Panc1 (cell line): ENCODE measurements at regions not wholly inside any gene's neighbourhood (a gene's known extent, or its start where the extent isn't known, plus 50 kb on each side); places are given as distances from the start of the nearest gene placed in this dataset.

ENCODE experiments used
- ATAC-seq: fragments of 200-7000 bp; cut with Tn5 transposase; 2 replicates; pipeline ENCODE4 v1.9.1; 2020; ENCODE audit warnings: mild to moderate bottlenecking, moderate library complexity
- BruUV-seq: library from RNA; stranded (reverse); fragments of 400-500 nt; replicated peaks from 2 replicates; lab custom pipeline; 2021; lab: Mats Ljungman, UMichigan
- CTCF ChIA-PET: fragments of 300-600 bp; sonication (Branson Sonifier 250); formaldehyde crosslinking; loops from one replicate; lab custom pipeline; 2022; ENCODE audit warnings: antibody characterized with exemption; lab: Charles Lee
- POLR2A ChIA-PET: fragments of 300-600 bp; sonication (Branson Sonifier 250); formaldehyde crosslinking; loops from one replicate; lab custom pipeline; 2022; ENCODE audit warnings: antibody characterized with exemption; lab: Charles Lee
- DNase-seq: peaks from one replicate; pipeline ENCODE4 v3.0.0-alpha.2; 2010; ENCODE audit warnings: low read depth, low spot score
- H3K27ac ChIP-seq: 2 replicates; pipeline ENCODE4 v1.5.1; 2011; ENCODE audit warnings: mild to moderate bottlenecking, low read length, inconsistent platforms
- H3K27me3 ChIP-seq: fragments of 200-500 bp; sonication (Bioruptor generic); 2 replicates; pipeline ENCODE4 v1.6.0; 2014; ENCODE audit warnings: low read length, inconsistent platforms; ENCODE audit not compliant: control insufficient read depth, insufficient read depth
- H3K36me3 ChIP-seq: fragments of 200-500 bp; sonication (Bioruptor generic); 2 replicates; pipeline ENCODE4 v1.5.1; 2014; ENCODE audit warnings: inconsistent platforms, mild to moderate bottlenecking, low read length, moderate library complexity; ENCODE audit not compliant: control insufficient read depth, insufficient read depth
- H3K4me1 ChIP-seq: 2 replicates; pipeline ENCODE4 v1.5.1; 2011; ENCODE audit warnings: inconsistent platforms, mild to moderate bottlenecking, low read length, moderate library complexity; ENCODE audit not compliant: control insufficient read depth, insufficient read depth
- H3K4me3 ChIP-seq, 2 experiments: 2 replicates each; pipeline ENCODE4 v1.5.1; 2011 to 2012; ENCODE audit warnings: low read depth in 2 of 2, low read length in 2 of 2, mild to moderate bottlenecking in 2 of 2, inconsistent platforms in 1 of 2, moderate library complexity in 1 of 2
- H3K9me3 ChIP-seq: fragments of 200-500 bp; sonication (Bioruptor generic); 2 replicates; pipeline ENCODE4 v1.5.1; 2014; ENCODE audit warnings: low read depth, mild to moderate bottlenecking, inconsistent platforms, low read length, moderate library complexity; ENCODE audit not compliant: control insufficient read depth, insufficient read depth
- POLR2AphosphoS5 ChIP-seq: IDR thresholded peaks from 2 replicates; pipeline ENCODE4 v1.6.1; 2012; ENCODE audit warnings: mild to moderate bottlenecking, low read depth, low read length, moderate library complexity
- SIN3A ChIP-seq: IDR thresholded peaks from 2 replicates; pipeline ENCODE4 v1.6.1; 2012; ENCODE audit warnings: low read depth, mild to moderate bottlenecking, low read length, moderate library complexity, borderline replicate concordance; ENCODE audit not compliant: insufficient read depth
- TCF7L2 ChIP-seq: IDR thresholded peaks from 2 replicates; pipeline ENCODE4 v1.6.1; 2011; ENCODE audit warnings: mild to moderate bottlenecking, low read depth, low read length, inconsistent platforms
- in situ Hi-C: cut with HindIII; loops from 2 replicates; pipeline ENCODE4 v1.10.0; 2016; ENCODE audit warnings: low sequenced_read_pairs, low pct_unique_long_range_greater_than_20kb
- intact Hi-C: fragments of 100-400 bp; cut with micrococcal nuclease; formaldehyde crosslinking; loops from one replicate; pipeline ENCODE4 v1.10.0; 2022; ENCODE audit not compliant: unreplicated experiment
- TF ChIP-seq, protein P1 (sequence below), 2 experiments: IDR thresholded peaks; 2 replicates each; pipeline ENCODE4 v1.6.1; 2011 to 2012; ENCODE audit warnings: low read depth in 2 of 2, control low read depth in 1 of 2, low read length in 1 of 2, mild to moderate bottlenecking in 1 of 2, moderate library complexity in 1 of 2; ENCODE audit not compliant: insufficient read depth in 1 of 2
- TF ChIP-seq, protein P2 (sequence below): fragments of 450-650 bp; IDR thresholded peaks from 2 replicates; pipeline ENCODE4 v1.5.1; 2017; ENCODE audit warnings: mild to moderate bottlenecking

DNA sequence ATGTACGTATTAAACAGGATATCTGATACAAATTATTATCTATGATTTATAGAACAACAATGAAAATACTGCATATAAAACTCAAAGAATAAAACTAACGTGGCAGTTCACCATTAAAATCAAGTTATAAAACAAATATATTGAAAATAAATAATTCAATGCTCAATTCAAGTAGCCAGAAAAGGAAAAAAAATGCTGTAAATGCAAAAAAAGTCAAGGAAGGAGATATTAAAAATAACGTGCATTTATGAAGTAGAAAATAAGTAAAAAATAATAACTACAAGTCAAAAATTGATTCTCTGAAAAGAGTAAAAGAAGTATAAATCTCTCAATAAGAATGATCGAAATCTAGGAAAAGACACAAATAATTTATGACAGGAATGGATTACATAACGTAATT, 460.5 kb upstream of the CD180 start:
- no TSS peak for BruUV-seq
- in situ Hi-C loops (no loop called here), intact Hi-C loops (no loop called here)
- ChIA-PET POLR2A (no interaction called here), CTCF (no interaction called here)
- 0 out of 2 replicates have a peak, but pooled peaks cover 2% of the 10 kb centered on the region for H3K9me3 ChIP-seq
- ATAC-seq (no peak), DNase-seq (no peak)
- TF ChIP-seq, protein P1, sequence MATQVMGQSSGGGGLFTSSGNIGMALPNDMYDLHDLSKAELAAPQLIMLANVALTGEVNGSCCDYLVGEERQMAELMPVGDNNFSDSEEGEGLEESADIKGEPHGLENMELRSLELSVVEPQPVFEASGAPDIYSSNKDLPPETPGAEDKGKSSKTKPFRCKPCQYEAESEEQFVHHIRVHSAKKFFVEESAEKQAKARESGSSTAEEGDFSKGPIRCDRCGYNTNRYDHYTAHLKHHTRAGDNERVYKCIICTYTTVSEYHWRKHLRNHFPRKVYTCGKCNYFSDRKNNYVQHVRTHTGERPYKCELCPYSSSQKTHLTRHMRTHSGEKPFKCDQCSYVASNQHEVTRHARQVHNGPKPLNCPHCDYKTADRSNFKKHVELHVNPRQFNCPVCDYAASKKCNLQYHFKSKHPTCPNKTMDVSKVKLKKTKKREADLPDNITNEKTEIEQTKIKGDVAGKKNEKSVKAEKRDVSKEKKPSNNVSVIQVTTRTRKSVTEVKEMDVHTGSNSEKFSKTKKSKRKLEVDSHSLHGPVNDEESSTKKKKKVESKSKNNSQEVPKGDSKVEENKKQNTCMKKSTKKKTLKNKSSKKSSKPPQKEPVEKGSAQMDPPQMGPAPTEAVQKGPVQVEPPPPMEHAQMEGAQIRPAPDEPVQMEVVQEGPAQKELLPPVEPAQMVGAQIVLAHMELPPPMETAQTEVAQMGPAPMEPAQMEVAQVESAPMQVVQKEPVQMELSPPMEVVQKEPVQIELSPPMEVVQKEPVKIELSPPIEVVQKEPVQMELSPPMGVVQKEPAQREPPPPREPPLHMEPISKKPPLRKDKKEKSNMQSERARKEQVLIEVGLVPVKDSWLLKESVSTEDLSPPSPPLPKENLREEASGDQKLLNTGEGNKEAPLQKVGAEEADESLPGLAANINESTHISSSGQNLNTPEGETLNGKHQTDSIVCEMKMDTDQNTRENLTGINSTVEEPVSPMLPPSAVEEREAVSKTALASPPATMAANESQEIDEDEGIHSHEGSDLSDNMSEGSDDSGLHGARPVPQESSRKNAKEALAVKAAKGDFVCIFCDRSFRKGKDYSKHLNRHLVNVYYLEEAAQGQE (IDR thresholded peaks at IDR 0.05; ENCODE audit: insufficient read depth in 1 of 2, low read depth in 2 of 2, low read length in 1 of 2): no peak
- TF ChIP-seq SIN3A (no peak), POLR2AphosphoS5 (no peak), TCF7L2 (no peak)
- TF ChIP-seq, protein P2, sequence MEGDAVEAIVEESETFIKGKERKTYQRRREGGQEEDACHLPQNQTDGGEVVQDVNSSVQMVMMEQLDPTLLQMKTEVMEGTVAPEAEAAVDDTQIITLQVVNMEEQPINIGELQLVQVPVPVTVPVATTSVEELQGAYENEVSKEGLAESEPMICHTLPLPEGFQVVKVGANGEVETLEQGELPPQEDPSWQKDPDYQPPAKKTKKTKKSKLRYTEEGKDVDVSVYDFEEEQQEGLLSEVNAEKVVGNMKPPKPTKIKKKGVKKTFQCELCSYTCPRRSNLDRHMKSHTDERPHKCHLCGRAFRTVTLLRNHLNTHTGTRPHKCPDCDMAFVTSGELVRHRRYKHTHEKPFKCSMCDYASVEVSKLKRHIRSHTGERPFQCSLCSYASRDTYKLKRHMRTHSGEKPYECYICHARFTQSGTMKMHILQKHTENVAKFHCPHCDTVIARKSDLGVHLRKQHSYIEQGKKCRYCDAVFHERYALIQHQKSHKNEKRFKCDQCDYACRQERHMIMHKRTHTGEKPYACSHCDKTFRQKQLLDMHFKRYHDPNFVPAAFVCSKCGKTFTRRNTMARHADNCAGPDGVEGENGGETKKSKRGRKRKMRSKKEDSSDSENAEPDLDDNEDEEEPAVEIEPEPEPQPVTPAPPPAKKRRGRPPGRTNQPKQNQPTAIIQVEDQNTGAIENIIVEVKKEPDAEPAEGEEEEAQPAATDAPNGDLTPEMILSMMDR: no peak
- no peak overlapping the region for H3K27ac ChIP-seq
- no peaks in the 10 kb centered on the region for H3K36me3 ChIP-seq
- no peak overlapping the region for H3K4me3 ChIP-seq
- H3K27me3 ChIP-seq: no peaks in the 10 kb centered on the region
- no peaks in the 10 kb centered on the region for H3K4me1 ChIP-seq

DNA sequence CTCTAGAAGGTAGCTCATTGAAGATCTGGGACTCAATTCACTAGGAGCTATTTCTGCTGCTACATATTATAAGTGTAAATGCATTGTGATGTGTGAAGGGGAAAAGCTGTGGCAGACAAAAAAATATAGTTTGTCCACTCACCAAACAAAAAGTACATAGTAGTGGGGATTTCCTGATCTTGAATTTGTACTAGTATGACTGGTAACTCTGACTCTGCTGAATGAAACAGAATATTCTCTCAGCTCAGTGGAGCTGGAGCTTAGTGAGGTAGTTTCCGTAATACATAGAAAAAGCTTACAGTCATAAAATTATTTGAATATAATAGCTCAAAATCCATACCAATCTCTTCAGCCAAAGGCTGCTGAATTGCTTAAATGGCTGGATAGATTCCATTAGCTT, 455.6 kb upstream of the CD180 start:
- POLR2A ChIA-PET: no interaction called here
- BruUV-seq: no TSS peak
- Histone ChIP-seq H3K9me3 (0 out of 2 replicates have a peak, but pooled peaks cover 2% of the 10 kb centered on the region), H3K27me3 (no peaks in the 10 kb centered on the region), H3K27ac (no peak overlapping the region), H3K4me1 (no peaks in the 10 kb centered on the region), H3K4me3 (no peak overlapping the region), H3K36me3 (no peaks in the 10 kb centered on the region)
- CTCF ChIA-PET: no interaction called here
- ATAC-seq: no peak
- in situ Hi-C loops: no loop called here
- TF ChIP-seq POLR2AphosphoS5 (no peak), TCF7L2 (no peak), SIN3A (no peak)
- TF ChIP-seq, protein P1 (IDR thresholded peaks at IDR 0.05; ENCODE audit: insufficient read depth in 1 of 2, low read depth in 2 of 2, low read length in 1 of 2): no peak
- TF ChIP-seq, protein P2: no peak
- no peak for DNase-seq
- intact Hi-C loops: no loop called here
